DOHH2 (cell line): ENCODE measurements at regions not wholly inside any gene's neighbourhood (a gene's known extent, or its start where the extent isn't known, plus 50 kb on each side); places are given as distances from the start of the nearest gene placed in this dataset.

ENCODE experiments used
- H3F3A ChIP-seq: fragments of 200-600 bp; sonication (generic), shearing (Covaris generic); 2 replicates; pipeline ENCODE4 v1.6.0; 2016; ENCODE audit warnings: antibody characterized with exemption, mild to moderate bottlenecking; ENCODE audit not compliant: control insufficient read depth, insufficient read depth
- H3K27ac ChIP-seq: fragments of 200-600 bp; sonication (generic); 2 replicates; pipeline ENCODE4 v1.5.1; 2014; ENCODE audit warnings: low read depth, mild to moderate bottlenecking, low read length, moderate library complexity
- H3K27me3 ChIP-seq: fragments of 200-600 bp; sonication (generic); 2 replicates; pipeline ENCODE4 v1.6.1; 2014; ENCODE audit warnings: mild to moderate bottlenecking, low read length, mixed read lengths; ENCODE audit not compliant: control insufficient read depth
- H3K36me3 ChIP-seq: fragments of 200-600 bp; sonication (generic); 2 replicates; pipeline ENCODE4 v1.6.1; 2014; ENCODE audit warnings: mild to moderate bottlenecking, low read length, moderate library complexity, mixed read lengths; ENCODE audit not compliant: control insufficient read depth
- H3K4me1 ChIP-seq: fragments of 200-600 bp; sonication (generic); 2 replicates; pipeline ENCODE4 v1.6.1; 2014; ENCODE audit warnings: mild to moderate bottlenecking, low read length, mixed read lengths; ENCODE audit not compliant: control insufficient read depth
- H3K4me2 ChIP-seq: fragments of 200-600 bp; sonication (generic); 2 replicates; pipeline ENCODE4 v1.6.0; 2014; ENCODE audit warnings: mild to moderate bottlenecking, low read length, moderate library complexity
- H3K4me3 ChIP-seq: fragments of 200-600 bp; sonication (generic); 2 replicates; pipeline ENCODE4 v1.5.1; 2014; ENCODE audit warnings: mild to moderate bottlenecking, low read length, mixed read lengths
- H3K79me2 ChIP-seq: fragments of 200-600 bp; sonication (generic); 2 replicates; pipeline ENCODE4 v1.6.1; 2014; ENCODE audit warnings: mild to moderate bottlenecking, low read length, mixed read lengths; ENCODE audit not compliant: control insufficient read depth
- H3K9me2 ChIP-seq: fragments of 200-600 bp; sonication (generic); replicated peaks from 2 replicates; pipeline ENCODE4 v1.6.1; 2014; ENCODE audit warnings: mild to moderate bottlenecking, low read length, mixed read lengths; ENCODE audit not compliant: control insufficient read depth
- H3K9me3 ChIP-seq: fragments of 200-600 bp; sonication (generic); 2 replicates; pipeline ENCODE4 v1.6.1; 2014; ENCODE audit warnings: antibody characterized with exemption, low read length, mixed read lengths; ENCODE audit not compliant: control insufficient read depth, insufficient read depth
- H4K20me1 ChIP-seq: fragments of 200-600 bp; sonication (generic); 2 replicates; pipeline ENCODE4 v1.6.0; 2014; ENCODE audit warnings: low read depth, mild to moderate bottlenecking, antibody characterized with exemption, low read length, moderate library complexity; ENCODE audit not compliant: control insufficient read depth, insufficient read depth
- EZH2phosphoT487 ChIP-seq: fragments of 200-600 bp; sonication (generic); IDR thresholded peaks from 2 replicates; pipeline ENCODE4 v1.6.1; 2017; ENCODE audit warnings: borderline replicate concordance, mild to moderate bottlenecking, antibody characterized with exemption, low read length, moderate library complexity, mixed read lengths
- TF ChIP-seq, protein P1 (sequence below): fragments of 200-600 bp; sonication (generic); IDR thresholded peaks from one replicate; pipeline ENCODE4 v1.5.1; 2014; ENCODE audit warnings: antibody characterized with exemption, mild to moderate bottlenecking, low read depth, low read length; ENCODE audit not compliant: poor library complexity, severe bottlenecking

DNA sequence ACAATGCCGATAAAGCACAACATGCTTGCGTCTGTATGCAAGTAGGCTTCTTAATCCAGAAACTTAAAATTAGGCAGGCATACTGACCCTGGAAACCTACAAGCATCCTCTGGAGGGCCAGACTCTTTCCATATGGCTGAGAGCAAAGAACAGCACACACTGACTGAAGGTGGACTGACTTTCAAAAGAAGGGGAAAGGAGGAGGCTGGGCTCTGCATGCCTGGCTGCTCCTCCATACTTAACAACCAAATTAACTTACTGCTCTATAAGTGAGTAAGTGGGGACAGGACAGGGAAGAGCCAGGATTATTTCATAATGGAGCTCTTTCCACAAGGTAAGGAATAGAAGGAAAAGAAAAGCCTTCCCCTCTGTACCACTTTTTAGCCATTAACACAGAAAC lies 55.9 kb upstream of the ATP8A1 start:
- H3K27me3 ChIP-seq: no peaks in the 10 kb centered on the region
- H3K27ac ChIP-seq: no peak overlapping the region
- TF ChIP-seq EZH2phosphoT487: no peak
- TF ChIP-seq, protein P1, sequence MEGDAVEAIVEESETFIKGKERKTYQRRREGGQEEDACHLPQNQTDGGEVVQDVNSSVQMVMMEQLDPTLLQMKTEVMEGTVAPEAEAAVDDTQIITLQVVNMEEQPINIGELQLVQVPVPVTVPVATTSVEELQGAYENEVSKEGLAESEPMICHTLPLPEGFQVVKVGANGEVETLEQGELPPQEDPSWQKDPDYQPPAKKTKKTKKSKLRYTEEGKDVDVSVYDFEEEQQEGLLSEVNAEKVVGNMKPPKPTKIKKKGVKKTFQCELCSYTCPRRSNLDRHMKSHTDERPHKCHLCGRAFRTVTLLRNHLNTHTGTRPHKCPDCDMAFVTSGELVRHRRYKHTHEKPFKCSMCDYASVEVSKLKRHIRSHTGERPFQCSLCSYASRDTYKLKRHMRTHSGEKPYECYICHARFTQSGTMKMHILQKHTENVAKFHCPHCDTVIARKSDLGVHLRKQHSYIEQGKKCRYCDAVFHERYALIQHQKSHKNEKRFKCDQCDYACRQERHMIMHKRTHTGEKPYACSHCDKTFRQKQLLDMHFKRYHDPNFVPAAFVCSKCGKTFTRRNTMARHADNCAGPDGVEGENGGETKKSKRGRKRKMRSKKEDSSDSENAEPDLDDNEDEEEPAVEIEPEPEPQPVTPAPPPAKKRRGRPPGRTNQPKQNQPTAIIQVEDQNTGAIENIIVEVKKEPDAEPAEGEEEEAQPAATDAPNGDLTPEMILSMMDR: no peak
- H3K4me2 ChIP-seq: no peak overlapping the region
- no peaks in the 10 kb centered on the region for H3K9me3 ChIP-seq
- H3K4me1 ChIP-seq: no peaks in the 10 kb centered on the region
- H3K36me3 ChIP-seq: no peaks in the 10 kb centered on the region
- no peaks in the 10 kb centered on the region for H4K20me1 ChIP-seq
- H3K9me2 ChIP-seq: no peaks in the 10 kb centered on the region
- no peak overlapping the region for H3K4me3 ChIP-seq
- no peaks in the 10 kb centered on the region for H3F3A ChIP-seq
- no peaks in the 10 kb centered on the region for H3K79me2 ChIP-seq

DNA sequence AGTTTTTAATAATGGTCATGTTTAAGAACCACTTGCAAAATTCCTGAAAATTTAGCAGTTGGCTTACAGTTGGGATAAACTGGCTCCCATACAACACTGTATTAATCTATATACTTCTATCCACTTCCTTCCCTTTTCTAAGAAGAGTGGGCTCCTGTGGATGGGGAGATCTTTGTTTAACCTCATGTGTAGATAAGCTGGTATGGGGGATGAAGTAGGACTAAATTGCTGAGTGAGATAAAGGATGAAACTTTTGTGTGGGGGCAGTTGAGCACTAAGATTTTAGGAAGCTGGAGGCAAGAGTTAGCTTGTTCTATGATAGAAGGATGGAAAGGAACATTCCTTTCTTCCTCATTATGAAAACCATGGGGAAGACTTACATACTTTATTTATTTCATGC lies 54.6 kb upstream of the ATP8A1 start:
- Histone ChIP-seq H3K4me1 (no peaks in the 10 kb centered on the region), H4K20me1 (no peaks in the 10 kb centered on the region), H3K9me2 (no peaks in the 10 kb centered on the region), H3K9me3 (no peaks in the 10 kb centered on the region), H3K36me3 (no peaks in the 10 kb centered on the region), H3K27ac (no peak overlapping the region), H3K4me3 (no peak overlapping the region), H3K79me2 (no peaks in the 10 kb centered on the region), H3K4me2 (no peak overlapping the region), H3K27me3 (no peaks in the 10 kb centered on the region), H3F3A (no peaks in the 10 kb centered on the region)
- TF ChIP-seq, protein P1: no peak
- no peak for TF ChIP-seq EZH2phosphoT487

DNA sequence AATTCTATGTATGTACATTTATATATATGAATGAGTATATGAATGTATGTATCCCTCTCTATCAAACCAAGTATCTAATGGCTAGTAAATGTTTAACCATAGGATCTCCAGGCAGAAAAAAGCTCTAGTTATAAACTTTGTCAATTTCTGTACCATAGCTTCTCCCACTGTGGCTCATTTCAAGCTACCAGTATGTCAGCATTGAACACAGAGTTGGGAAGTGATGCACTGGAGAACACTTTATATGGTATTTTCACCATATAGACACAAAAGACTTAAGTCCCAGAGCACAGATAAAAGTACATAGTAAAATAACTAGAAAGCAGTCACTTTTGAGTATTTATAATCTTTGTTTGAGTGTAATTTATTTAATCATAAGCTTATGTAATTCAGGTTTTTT lies 53.9 kb upstream of the ATP8A1 start:
- H3K79me2 ChIP-seq: no peaks in the 10 kb centered on the region
- no peaks in the 10 kb centered on the region for H3K36me3 ChIP-seq
- TF ChIP-seq EZH2phosphoT487: no peak
- TF ChIP-seq, protein P1: no peak
- H3F3A ChIP-seq: no peaks in the 10 kb centered on the region
- no peaks in the 10 kb centered on the region for H4K20me1 ChIP-seq
- no peaks in the 10 kb centered on the region for H3K9me2 ChIP-seq
- no peaks in the 10 kb centered on the region for H3K9me3 ChIP-seq
- no peak overlapping the region for H3K4me3 ChIP-seq
- no peak overlapping the region for H3K4me2 ChIP-seq
- H3K27ac ChIP-seq: no peak overlapping the region
- H3K4me1 ChIP-seq: no peaks in the 10 kb centered on the region
- H3K27me3 ChIP-seq: no peaks in the 10 kb centered on the region

DNA sequence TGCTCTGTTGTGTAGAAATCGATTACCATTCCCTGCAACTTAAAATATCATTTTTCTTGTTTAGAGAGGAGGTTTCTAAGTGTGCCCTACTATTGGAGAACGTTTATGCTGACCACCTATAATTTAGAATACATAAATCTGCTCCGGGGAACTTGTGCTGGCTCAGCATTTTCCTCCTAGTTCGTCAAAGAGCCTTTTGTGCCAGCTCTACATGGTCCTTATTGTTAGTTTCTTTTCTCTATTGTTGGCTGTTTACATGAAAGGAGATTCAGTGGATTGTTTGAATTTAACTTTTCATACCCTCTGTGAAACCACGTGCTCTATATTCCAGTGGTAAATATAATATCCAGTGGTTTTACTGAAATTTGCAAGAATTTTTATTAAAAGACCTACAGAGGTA lies 53.4 kb upstream of the ATP8A1 start:
- Histone ChIP-seq H3K36me3 (no peaks in the 10 kb centered on the region), H3K4me2 (no peak overlapping the region), H3K4me1 (no peaks in the 10 kb centered on the region), H3K9me2 (no peaks in the 10 kb centered on the region), H4K20me1 (no peaks in the 10 kb centered on the region), H3K4me3 (no peak overlapping the region), H3F3A (no peaks in the 10 kb centered on the region), H3K79me2 (no peaks in the 10 kb centered on the region), H3K27ac (no peak overlapping the region), H3K9me3 (no peaks in the 10 kb centered on the region), H3K27me3 (no peaks in the 10 kb centered on the region)
- no peak for TF ChIP-seq EZH2phosphoT487
- TF ChIP-seq, protein P1: no peak
